ENCODE measurements at regions not wholly inside any gene's neighbourhood (a gene's known extent, or its start where the extent isn't known, plus 50 kb on each side); places are given as distances from the start of the nearest gene placed in this dataset.

DNA sequence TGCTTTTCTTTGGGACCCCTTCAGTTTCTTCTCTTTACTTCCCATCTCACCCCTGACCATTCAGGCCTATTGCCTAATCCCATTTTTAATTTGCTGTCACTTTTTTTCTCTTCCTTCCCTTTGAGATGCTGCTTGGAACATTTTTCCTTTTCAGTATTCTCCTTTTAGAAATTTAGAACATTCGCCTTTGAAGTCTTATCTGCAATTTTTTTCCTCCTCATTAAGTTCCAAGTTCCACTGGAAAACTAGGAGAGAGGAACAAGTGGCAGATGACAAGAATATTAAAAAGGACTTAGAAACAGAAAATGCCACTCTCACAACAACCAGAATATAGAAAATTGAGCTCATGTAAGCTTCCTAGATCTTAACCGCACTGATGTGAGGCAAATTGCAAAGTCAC is 126.6 kb downstream of the PSMG1 start:
- no peak for DNase-seq (ENCODE audit: low read depth in 3 of 3, low spot score in 1 of 3)

DNA sequence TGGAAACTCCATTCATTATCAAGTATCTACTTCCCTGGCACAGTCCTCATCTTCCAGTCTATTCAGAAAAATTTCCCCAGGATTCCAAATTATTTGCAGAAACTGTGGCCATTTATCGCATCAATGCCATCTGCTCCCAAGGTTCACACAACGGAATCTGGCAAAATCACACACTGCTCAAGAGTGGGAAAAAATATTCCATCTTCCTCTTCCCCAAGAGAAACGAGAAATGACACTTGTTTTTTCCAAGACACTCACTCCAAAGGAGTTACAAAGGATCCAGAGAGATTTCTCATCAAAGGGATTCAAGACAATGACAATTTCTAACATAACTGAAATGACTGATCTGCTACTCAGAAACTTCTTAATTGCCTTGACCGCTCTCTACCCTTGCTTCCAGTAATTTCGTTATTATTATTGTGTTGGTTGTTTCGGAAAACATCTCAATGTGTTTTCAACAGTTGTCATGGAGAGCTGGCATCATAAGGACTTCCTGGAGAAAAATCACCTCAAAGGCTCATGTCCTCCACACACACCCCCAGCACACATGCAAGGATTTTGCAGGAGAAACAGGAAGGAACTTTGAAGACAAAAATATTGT is 128.0 kb downstream of the PSMG1 start:
- DNase-seq (ENCODE audit: low read depth in 3 of 3, low spot score in 1 of 3) = no peak

- no peak for DNase-seq (ENCODE audit: low read depth in 3 of 3, low spot score in 1 of 3)
Measured at GRCh38 chr21:39054066-39054465, 129.2 kb downstream of the PSMG1 start.

DNA sequence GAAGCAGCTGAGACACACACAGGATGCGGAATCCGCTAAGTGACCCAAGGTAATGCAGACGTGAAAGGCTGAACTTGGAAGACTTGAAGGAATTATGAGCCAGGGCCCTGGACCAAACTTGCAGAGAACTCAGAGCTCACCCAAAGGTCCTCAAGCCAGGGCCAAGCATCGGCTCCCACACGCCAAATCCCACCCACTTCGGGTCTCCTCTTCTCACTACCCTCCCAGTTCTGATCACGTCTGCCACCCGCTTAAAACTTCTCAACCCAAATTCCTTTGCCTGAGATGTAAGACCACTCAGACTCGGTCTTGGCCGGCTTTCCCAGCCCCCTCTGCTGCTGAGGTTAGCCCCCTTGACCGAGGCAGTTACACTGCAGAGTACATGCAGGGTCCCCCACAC is 130.1 kb downstream of the PSMG1 start:
- DNase-seq (ENCODE audit: low read depth in 3 of 3, low spot score in 1 of 3) = no peak

DNA sequence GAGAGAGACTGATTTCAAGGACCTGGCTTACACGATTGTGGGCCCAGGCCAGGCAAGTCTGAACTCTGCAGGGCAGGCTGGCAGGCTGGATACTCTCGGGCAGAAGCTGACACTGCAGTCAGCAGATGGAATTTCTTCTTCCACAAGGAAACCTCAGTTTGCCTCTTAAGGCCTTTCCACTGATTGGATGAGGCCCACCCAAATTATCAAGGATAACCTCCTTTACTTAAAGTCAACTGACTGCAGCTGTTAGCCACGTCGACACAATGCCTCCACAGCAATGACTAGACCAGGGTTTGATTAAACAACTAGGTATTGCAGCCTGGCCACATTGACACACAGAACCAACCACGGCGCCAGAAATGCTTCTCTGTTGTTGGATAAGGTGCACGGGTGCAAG is 130.5 kb downstream of the PSMG1 start:
- DNase-seq (ENCODE audit: low read depth in 3 of 3, low spot score in 1 of 3) = no peak

- DNase-seq (ENCODE audit: low read depth in 3 of 3, low spot score in 1 of 3) = no peak
Measured at GRCh38 chr21:39051588-39051949, 131.7 kb downstream of the PSMG1 start.

GRCh38 chr21:39050841-39051587 is 132.2 kb downstream of the PSMG1 start:
- no peak for DNase-seq (ENCODE audit: low read depth in 3 of 3, low spot score in 1 of 3)

GRCh38 chr21:39048574-39048973 is 134.7 kb downstream of the PSMG1 start:
- DNase-seq (ENCODE audit: low read depth in 3 of 3, low spot score in 1 of 3) = no peak

GRCh38 chr21:39048064-39048463 is 135.2 kb downstream of the PSMG1 start:
- no peak for DNase-seq (ENCODE audit: low read depth in 3 of 3, low spot score in 1 of 3)

- DNase-seq (ENCODE audit: low read depth in 3 of 3, low spot score in 1 of 3) = no peak
Measured at GRCh38 chr21:39047046-39047445, 136.2 kb downstream of the PSMG1 start.

DNA sequence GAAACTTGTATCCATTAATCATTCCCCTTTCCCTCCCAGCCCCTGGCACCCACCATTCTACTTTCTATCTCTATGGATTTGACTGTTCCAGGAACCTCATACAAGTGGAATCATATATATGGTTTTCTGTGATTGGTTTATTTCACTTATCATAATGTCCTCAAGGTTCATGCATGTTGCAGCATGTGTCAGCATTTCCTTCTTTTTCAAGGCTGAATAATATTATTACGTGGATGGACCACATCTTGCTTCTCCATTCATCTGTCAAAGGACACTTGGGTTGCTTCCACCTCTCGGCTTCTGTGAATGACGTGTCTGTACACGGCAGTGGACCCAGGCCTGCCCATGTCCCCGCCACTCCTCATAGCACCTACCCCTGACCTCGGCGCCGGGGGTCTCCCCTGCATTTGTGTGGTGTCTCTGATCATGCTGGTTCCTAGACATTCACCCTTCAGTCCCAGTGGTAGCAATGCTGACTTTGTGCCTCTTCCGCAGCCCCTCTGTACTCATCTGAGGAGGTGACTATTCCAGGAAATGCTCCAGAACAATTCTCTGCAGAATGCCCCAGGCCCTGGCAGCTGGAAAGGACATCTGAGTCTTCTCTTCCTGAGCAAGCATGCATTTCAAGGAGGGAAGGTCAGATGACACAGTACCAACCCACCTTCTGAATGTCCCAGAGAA is 136.9 kb downstream of the PSMG1 start:
- no peak for DNase-seq (ENCODE audit: low read depth in 3 of 3, low spot score in 1 of 3)

DNA sequence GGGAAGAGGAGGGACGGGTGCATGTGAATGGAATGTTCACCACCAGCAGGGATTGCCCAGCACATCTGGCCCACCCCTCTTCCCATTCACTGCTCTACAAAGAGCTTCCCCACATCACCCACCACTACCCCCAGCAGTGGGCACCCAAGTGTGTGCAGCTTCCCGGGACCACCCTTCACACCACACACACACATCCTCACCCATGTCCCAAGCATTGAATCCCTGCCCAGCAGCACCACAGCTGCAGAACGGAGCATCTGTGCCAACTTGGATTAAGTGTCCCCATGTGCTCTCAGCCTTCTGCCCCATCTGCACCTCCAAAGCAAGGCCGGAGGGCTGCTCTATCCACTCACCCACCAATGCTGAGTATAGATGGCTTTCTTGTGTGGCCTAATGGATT is 141.4 kb downstream of the PSMG1 start:
- no peak for DNase-seq (ENCODE audit: low read depth in 3 of 3, low spot score in 1 of 3)

DNA sequence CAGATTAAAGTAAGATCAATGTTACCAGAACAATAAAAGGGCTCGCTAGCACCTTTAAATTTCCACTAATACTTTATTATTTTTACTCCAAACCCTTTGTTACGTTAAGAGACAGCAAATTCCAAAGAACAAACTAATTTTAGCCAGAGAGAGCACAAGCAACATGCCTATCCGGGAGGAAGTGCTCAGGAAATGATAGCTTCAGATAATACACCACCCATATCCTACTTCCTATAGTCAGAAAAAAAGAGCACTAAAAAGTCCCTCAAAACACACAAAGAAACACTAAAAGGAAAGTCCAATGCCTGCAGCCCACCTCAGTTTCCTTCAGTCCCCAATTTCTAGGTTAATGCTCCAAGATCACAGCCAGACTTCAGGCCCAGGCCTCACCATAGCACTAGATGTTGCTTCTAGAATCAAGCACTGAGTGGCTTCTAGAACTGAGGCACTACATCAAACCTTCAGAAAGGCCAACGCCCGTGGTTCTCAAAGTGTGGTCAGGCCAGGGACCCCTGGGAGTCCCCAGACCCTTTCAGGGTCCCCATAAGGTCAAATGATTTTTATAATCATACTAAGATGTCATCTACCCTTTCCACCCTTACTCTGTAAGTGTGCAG is 142.6 kb downstream of the PSMG1 start:
- DNase-seq (ENCODE audit: low read depth in 3 of 3, low spot score in 1 of 3) = no peak

- DNase-seq (ENCODE audit: low read depth in 3 of 3, low spot score in 1 of 3) = no peak
Measured at GRCh38 chr21:39037807-39038405, 145.3 kb downstream of the PSMG1 start.

DNA sequence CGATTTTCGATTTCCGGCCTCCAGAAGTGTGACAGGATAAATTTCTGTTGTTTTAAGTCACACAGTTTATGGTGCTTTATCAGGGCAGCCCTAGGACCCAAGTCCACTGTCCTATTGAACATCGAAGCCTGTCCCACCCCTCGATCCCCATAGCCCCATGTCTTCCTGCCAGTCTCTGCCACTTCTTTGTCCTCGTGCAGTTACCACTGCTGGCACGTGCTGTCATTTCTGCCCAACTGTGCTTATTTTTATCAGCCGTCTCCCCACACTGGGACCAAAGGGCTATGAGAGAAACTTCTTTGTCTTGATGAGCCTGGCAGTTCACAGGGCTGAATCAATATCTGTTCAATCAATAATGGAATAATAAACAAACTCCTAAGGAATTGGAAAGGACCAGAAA is 146.7 kb downstream of the PSMG1 start:
- DNase-seq (ENCODE audit: low read depth in 3 of 3, low spot score in 1 of 3) = no peak

- no peak for DNase-seq (ENCODE audit: low read depth in 3 of 3, low spot score in 1 of 3)
Measured at GRCh38 chr21:39034590-39035536, 148.4 kb downstream of the PSMG1 start.

DNA sequence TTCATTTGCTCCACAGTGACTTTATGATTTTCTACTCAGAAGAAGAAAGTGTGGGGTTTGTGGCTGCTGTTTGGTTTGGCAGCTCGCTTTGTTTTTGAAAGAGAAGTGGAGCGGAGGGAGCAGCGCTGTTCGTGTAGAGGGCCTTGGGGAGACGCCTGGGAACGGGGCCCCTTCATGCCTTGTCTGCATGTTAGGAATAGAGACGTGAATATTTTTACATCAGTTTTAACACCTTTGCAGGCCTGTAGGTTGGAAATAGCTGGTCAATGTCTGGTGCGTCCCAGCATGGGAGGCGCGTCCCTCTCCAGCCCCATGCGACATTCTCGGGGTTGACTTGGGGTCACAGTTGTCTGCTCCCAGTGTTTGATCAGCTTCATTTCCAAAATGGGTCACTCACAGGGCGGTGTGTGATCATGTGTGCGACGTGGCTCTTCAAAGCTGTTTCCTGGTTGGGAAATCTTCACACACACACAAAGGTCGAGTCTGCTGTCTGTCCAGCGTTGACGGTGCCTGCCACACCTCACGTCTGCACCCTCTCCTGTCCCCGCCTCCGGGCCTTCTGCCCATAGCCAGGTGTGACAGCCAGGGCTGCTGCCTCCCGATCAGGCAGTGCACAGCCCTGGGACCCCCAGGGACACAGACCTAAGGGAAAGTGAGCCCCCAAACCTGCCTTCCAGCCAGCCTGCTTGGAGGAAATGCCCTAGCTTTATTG is 149.2 kb downstream of the PSMG1 start:
- DNase-seq (ENCODE audit: low read depth in 3 of 3, low spot score in 1 of 3) = no peak

- no peak for DNase-seq (ENCODE audit: low read depth in 3 of 3, low spot score in 1 of 3)
Measured at GRCh38 chr21:39029900-39030884, 153.1 kb downstream of the PSMG1 start.
